ENCODE measurements at regions not wholly inside any gene's neighbourhood (a gene's known extent, or its start where the extent isn't known, plus 50 kb on each side); places are given as distances from the start of the nearest gene placed in this dataset.

DNA sequence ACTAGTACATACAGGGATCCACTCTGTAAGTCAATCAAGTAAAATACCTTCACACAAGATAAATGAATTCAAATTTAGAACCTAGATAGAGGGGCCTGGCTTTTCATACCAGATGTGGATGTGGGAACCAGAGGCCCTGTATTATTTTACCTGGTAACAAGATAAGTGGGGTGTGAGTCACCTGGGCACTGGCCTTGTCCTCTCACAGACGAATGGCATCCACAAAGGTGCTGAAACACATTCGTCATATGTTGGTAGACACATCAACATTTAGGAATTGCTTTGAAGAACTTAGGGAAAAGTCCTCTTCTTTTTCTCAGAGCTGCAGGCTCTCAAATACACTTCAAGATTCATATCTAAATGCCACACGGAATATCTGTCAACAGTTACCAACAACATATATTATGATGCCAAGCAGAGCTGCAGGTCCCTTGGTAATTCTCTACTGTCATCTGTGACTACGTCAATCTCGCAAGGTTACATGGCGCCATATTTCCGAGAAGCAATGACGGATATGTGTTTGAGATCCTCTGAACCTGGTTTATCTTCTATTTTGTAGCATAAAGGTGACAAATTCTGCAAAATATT, 618.6 kb downstream of the EPM2A start:
- TF ChIP-seq EZH2 (IDR thresholded peaks at IDR 0.05; ENCODE audit: borderline replicate concordance, low read depth, low read length, poor library complexity, severe bottlenecking) = no peak
- TF ChIP-seq, protein P1, sequence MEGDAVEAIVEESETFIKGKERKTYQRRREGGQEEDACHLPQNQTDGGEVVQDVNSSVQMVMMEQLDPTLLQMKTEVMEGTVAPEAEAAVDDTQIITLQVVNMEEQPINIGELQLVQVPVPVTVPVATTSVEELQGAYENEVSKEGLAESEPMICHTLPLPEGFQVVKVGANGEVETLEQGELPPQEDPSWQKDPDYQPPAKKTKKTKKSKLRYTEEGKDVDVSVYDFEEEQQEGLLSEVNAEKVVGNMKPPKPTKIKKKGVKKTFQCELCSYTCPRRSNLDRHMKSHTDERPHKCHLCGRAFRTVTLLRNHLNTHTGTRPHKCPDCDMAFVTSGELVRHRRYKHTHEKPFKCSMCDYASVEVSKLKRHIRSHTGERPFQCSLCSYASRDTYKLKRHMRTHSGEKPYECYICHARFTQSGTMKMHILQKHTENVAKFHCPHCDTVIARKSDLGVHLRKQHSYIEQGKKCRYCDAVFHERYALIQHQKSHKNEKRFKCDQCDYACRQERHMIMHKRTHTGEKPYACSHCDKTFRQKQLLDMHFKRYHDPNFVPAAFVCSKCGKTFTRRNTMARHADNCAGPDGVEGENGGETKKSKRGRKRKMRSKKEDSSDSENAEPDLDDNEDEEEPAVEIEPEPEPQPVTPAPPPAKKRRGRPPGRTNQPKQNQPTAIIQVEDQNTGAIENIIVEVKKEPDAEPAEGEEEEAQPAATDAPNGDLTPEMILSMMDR (conservative IDR thresholded peaks at IDR 0.05; ENCODE audit: low read depth, low read length) = no peak
